B cell (primary cell): ENCODE measurements at regions not wholly inside any gene's neighbourhood (a gene's known extent, or its start where the extent isn't known, plus 50 kb on each side); places are given as distances from the start of the nearest gene placed in this dataset.

Experiments
- ATAC-seq: fragments of 200-7000 bp; cut with Tn5 transposase; one replicate; pipeline ENCODE4 v1.10.0; 2021; ENCODE audit warnings: low read depth, mild to moderate bottlenecking, moderate number of reproducible peaks, moderate library complexity
- CTCF ChIA-PET: fragments of 350-600 bp; sonication (Branson Sonifier 250); formaldehyde crosslinking; loops from one replicate; lab custom pipeline; 2021; ENCODE audit warnings: antibody characterized with exemption, inconsistent platforms; lab: Charles Lee
- POLR2A ChIA-PET: fragments of 350-600 bp; sonication (Branson Sonifier 250); formaldehyde crosslinking; loops from one replicate; lab custom pipeline; 2021; ENCODE audit warnings: antibody characterized with exemption; lab: Charles Lee
- DNase-seq: peaks from one replicate; pipeline ENCODE4 v3.0.0; 2013
- H2AFZ ChIP-seq: 2 replicates; pipeline ENCODE4 v1.6.1; 2012; ENCODE audit warnings: mild to moderate bottlenecking, low read depth, low read length; ENCODE audit not compliant: insufficient read depth, poor library complexity, severe bottlenecking
- H3K27ac ChIP-seq, 2 donors: 1 replicate in 1 of 2; 2 replicates in 1 of 2; pipeline ENCODE4 v1.5.1; 2012 to 2013; ENCODE audit warnings: low read length in 2 of 2, mild to moderate bottlenecking in 2 of 2, moderate library complexity in 1 of 2
- H3K27me3 ChIP-seq, 4 experiments: fragments of 200-600 bp in 1 of 4; sonication (generic) in 1 of 4; replicated peaks in 1 of 4; 1 replicate in 2 of 4; 2 replicates in 2 of 4; pipeline versions ENCODE4 v1.6.1 to v1.7.0; 2013 to 2016; ENCODE audit warnings: low read length in 3 of 4, mild to moderate bottlenecking in 2 of 4, mixed read lengths in 1 of 4, moderate library complexity in 1 of 4; ENCODE audit not compliant: insufficient read depth in 4 of 4, control insufficient read depth in 3 of 4; ENCODE audit errors: control extremely low read depth in 1 of 4
- H3K36me3 ChIP-seq, 2 experiments: replicated peaks in 1 of 2; 1 replicate in 1 of 2; 2 replicates in 1 of 2; pipeline versions ENCODE4 v1.6.1 to v1.7.1; 2013; ENCODE audit warnings: low read length in 1 of 2; ENCODE audit not compliant: insufficient read depth in 2 of 2, control insufficient read depth in 1 of 2; ENCODE audit errors: control extremely low read depth in 1 of 2, extremely low read depth in 1 of 2
- H3K4me1 ChIP-seq, 2 donors: fragments of 200-600 bp in 1 of 2; sonication (generic) in 1 of 2; 1 replicate in 1 of 2; 2 replicates in 1 of 2; pipeline versions ENCODE4 v1.5.1 to v1.6.1; 2013 to 2017; ENCODE audit warnings: low read length in 2 of 2; ENCODE audit not compliant: control insufficient read depth in 2 of 2, insufficient read depth in 2 of 2
- H3K4me2 ChIP-seq: replicated peaks from 2 replicates; pipeline ENCODE3; 2012; ENCODE audit warnings: mild to moderate bottlenecking, low read depth, low read length; ENCODE audit not compliant: poor library complexity, severe bottlenecking
- H3K4me3 ChIP-seq, 5 experiments: fragments of 200-600 bp in 1 of 5; sonication (generic) in 1 of 5; 1 replicate in 3 of 5; 2 replicates in 2 of 5; pipeline versions ENCODE4 v1.5.1 to v1.7.0; 2011 to 2016; ENCODE audit warnings: low read length in 4 of 5, mild to moderate bottlenecking in 4 of 5, low read depth in 2 of 5, control low read depth in 1 of 5, moderate library complexity in 1 of 5; ENCODE audit not compliant: insufficient read depth in 1 of 5; ENCODE audit errors: control extremely low read depth in 1 of 5, extremely low read depth in 1 of 5
- H3K79me2 ChIP-seq: fragments of 200-600 bp; sonication (generic); one replicate; pipeline ENCODE4 v1.6.0; 2016; ENCODE audit warnings: low read length; ENCODE audit not compliant: control insufficient read depth, insufficient read depth
- H3K9ac ChIP-seq: fragments of 200-600 bp; sonication (generic); 2 replicates; pipeline ENCODE4 v1.6.1; 2017; ENCODE audit warnings: mild to moderate bottlenecking, low read length, moderate library complexity
- H3K9me3 ChIP-seq, 3 donors: one replicate each; pipeline versions ENCODE4 v1.6.1 to v1.7.1; 2013; ENCODE audit warnings: low read length in 2 of 3; ENCODE audit not compliant: control insufficient read depth in 2 of 3, insufficient read depth in 1 of 3; ENCODE audit errors: control extremely low read depth in 1 of 3
- H4K20me1 ChIP-seq: 2 replicates; pipeline ENCODE4 v1.6.0; 2012; ENCODE audit warnings: mild to moderate bottlenecking, low read length; ENCODE audit not compliant: insufficient read depth, control insufficient read depth, poor library complexity, severe bottlenecking
- H3K27ac Mint-ChIP-seq: one replicate; pipeline ENCODE4 v1.8.0; 2021; ENCODE audit warnings: mixed read lengths
- H3K27me3 Mint-ChIP-seq: one replicate; pipeline ENCODE4 v1.8.0; 2021; ENCODE audit warnings: mixed read lengths
- H3K4me1 Mint-ChIP-seq: one replicate; pipeline ENCODE4 v1.8.0; 2021; ENCODE audit warnings: mixed read lengths
- H3K4me3 Mint-ChIP-seq: one replicate; pipeline ENCODE4 v1.8.0; 2021; ENCODE audit warnings: mixed read lengths
- H3K9me3 Mint-ChIP-seq: one replicate; pipeline ENCODE4 v1.8.0; 2022; ENCODE audit warnings: mixed read lengths; ENCODE audit not compliant: insufficient read depth
- CTCF ChIP-seq: fragments of 200-600 bp; IDR thresholded peaks from one replicate; pipeline ENCODE4 v1.8.0; 2022; ENCODE audit warnings: antibody characterized with exemption, mild to moderate bottlenecking
- EZH2 ChIP-seq: IDR thresholded peaks from 2 replicates; pipeline ENCODE4 v1.6.1; 2012; ENCODE audit warnings: borderline replicate concordance, low read depth, mild to moderate bottlenecking, moderate library complexity, low read length; ENCODE audit not compliant: insufficient read depth, poor library complexity, severe bottlenecking
- WGBS: methylation state at CpG from one replicate; pipeline ENCODE4 v1.1.5; 2013; ENCODE audit warnings: missing lambda C conversion rate; ENCODE audit not compliant: insufficient coverage; 5-methylcytosine and 5-hydroxymethylcytosine counted together
- intact Hi-C: fragments of 100-400 bp; cut with micrococcal nuclease; formaldehyde crosslinking; loops from one replicate; pipeline ENCODE4 v1.10.0; 2022

- no peaks in the 10 kb centered on the region for H3K79me2 ChIP-seq
- intact Hi-C loops: no loop called here
Observed at GRCh38 chr4:53712408-53713020, 121.2 kb upstream of the LNX1 start.

GRCh38 chr4:53711926-53712325 is 120.6 kb upstream of the LNX1 start:
- DNase-seq (no peak), ATAC-seq (no peak)
- Histone ChIP-seq H3K27me3 (no peaks in the 10 kb centered on the region), H3K27ac (no peak overlapping the region), H2AFZ (no peak overlapping the region), H3K4me2 (no peak overlapping the region), H3K79me2 (no peaks in the 10 kb centered on the region), H3K9ac (no peak overlapping the region), H4K20me1 (no peaks in the 10 kb centered on the region), H3K4me1 (no peaks in the 10 kb centered on the region), H3K36me3 (no peaks in the 10 kb centered on the region), H3K4me3 (no peak overlapping the region), H3K9me3 (no peaks in the 10 kb centered on the region)
- POLR2A ChIA-PET: no interaction called here
- intact Hi-C loops: no loop called here
- WGBS: no CpG with 5 or more reads among the region's 2 CpGs
- Mint-ChIP-seq H3K27ac (no peak overlapping the region), H3K4me1 (peaks cover 8% of the 10 kb centered on the region), H3K9me3 (no peaks in the 10 kb centered on the region), H3K27me3 (no peaks in the 10 kb centered on the region), H3K4me3 (no peak overlapping the region)
- TF ChIP-seq EZH2 (no peak), CTCF (no peak)
- CTCF ChIA-PET: no interaction called here

More at GRCh38 chr4:53712408-53713020, 121.2 kb upstream of the LNX1 start:
- no peaks in the 10 kb centered on the region for H3K27me3 Mint-ChIP-seq
- Histone ChIP-seq H3K4me2 (no peak overlapping the region), H3K27ac (no peak overlapping the region), H3K9ac (no peak overlapping the region), H3K9me3 (no peaks in the 10 kb centered on the region), H2AFZ (no peak overlapping the region), H4K20me1 (no peaks in the 10 kb centered on the region), H3K4me3 (no peak overlapping the region), H3K27me3 (no peaks in the 10 kb centered on the region), H3K4me1 (no peaks in the 10 kb centered on the region), H3K36me3 (no peaks in the 10 kb centered on the region)
- DNase-seq: no peak
- ChIA-PET POLR2A (no interaction called here), CTCF (interaction anchor here (0.9 kb wide), 1 partner anchor 8 kb away, joined by 3 read pairs; no protein-coding TSS in a partner anchor)
- WGBS: 88% methylated on average over 3 of the region's 8 CpGs
- H3K9me3 Mint-ChIP-seq: no peaks in the 10 kb centered on the region
- ATAC-seq: no peak
- no peak for TF ChIP-seq EZH2
- no peak for TF ChIP-seq CTCF
- peaks cover 5% of the 10 kb centered on the region for H3K4me1 Mint-ChIP-seq
- H3K4me3 Mint-ChIP-seq: no peak overlapping the region
- no peak overlapping the region for H3K27ac Mint-ChIP-seq
